ENCODE measurements at regions not wholly inside any gene's neighbourhood (a gene's known extent, or its start where the extent isn't known, plus 50 kb on each side); places are given as distances from the start of the nearest gene placed in this dataset.
"Not testable (repeated sequence)": the region's sequence is repeated elsewhere in the genome, so short reads cannot be mapped to it uniquely, and the experiment has no call there.

- no peak for DNase-seq
Measured at GRCh38 chrX:65879977-65880799, 159.7 kb downstream of the VSIG4 start.

GRCh38 chrX:65878456-65878855 lies 161.4 kb downstream of the VSIG4 start:
- DNase-seq: no peak

- DNase-seq: no peak
Measured at GRCh38 chrX:65877953-65878352, 161.9 kb downstream of the VSIG4 start.

- DNase-seq: not testable (repeated sequence)
Measured at GRCh38 chrX:65875614-65876013, 164.3 kb downstream of the VSIG4 start.

GRCh38 chrX:65874765-65875164 lies 165.1 kb downstream of the VSIG4 start:
- DNase-seq: no peak

GRCh38 chrX:65874110-65874509 lies 165.8 kb downstream of the VSIG4 start:
- no peak for DNase-seq

- DNase-seq: no peak
Measured at GRCh38 chrX:65873385-65873784, 166.5 kb downstream of the VSIG4 start.

- DNase-seq: peak; percentile 14
Measured at GRCh38 chrX:65871671-65872311, 168.1 kb downstream of the VSIG4 start.

- not testable (repeated sequence) for DNase-seq
Measured at GRCh38 chrX:65870544-65870943, 169.3 kb downstream of the VSIG4 start.

- no peak for DNase-seq
Measured at GRCh38 chrX:65866773-65867172, 173.1 kb downstream of the VSIG4 start.

GRCh38 chrX:65866146-65866545 lies 173.7 kb downstream of the VSIG4 start:
- DNase-seq: no peak

GRCh38 chrX:65862638-65863037 lies 177.2 kb downstream of the VSIG4 start:
- no peak for DNase-seq

GRCh38 chrX:65859299-65859698 lies 180.6 kb downstream of the VSIG4 start:
- no peak for DNase-seq

- DNase-seq: not testable (repeated sequence)
Measured at GRCh38 chrX:65854437-65854836, 185.4 kb downstream of the VSIG4 start.

- DNase-seq: not testable (repeated sequence)
Measured at GRCh38 chrX:65851306-65851705, 183.9 kb downstream of the MSN start.

- not testable (repeated sequence) for DNase-seq
Measured at GRCh38 chrX:65850821-65851220, 183.4 kb downstream of the MSN start.

- no peak for DNase-seq
Measured at GRCh38 chrX:65846974-65847373, 179.5 kb downstream of the MSN start.

GRCh38 chrX:65841263-65841662 lies 173.8 kb downstream of the MSN start:
- DNase-seq: no peak

- DNase-seq: no peak
Measured at GRCh38 chrX:65838674-65839073, 171.2 kb downstream of the MSN start.

GRCh38 chrX:65837875-65838549 lies 170.6 kb downstream of the MSN start:
- DNase-seq: no peak

GRCh38 chrX:65831268-65831667 lies 163.8 kb downstream of the MSN start:
- DNase-seq: no peak

GRCh38 chrX:65828599-65828998 lies 161.1 kb downstream of the MSN start:
- no peak for DNase-seq

- not testable (repeated sequence) for DNase-seq
Measured at GRCh38 chrX:65825226-65825625, 157.8 kb downstream of the MSN start.

All from NCI-H1105 treated with DMSO at 0.1 percent for 48 hours (cell line).